ENCODE measurements at regions not wholly inside any gene's neighbourhood (a gene's known extent, or its start where the extent isn't known, plus 50 kb on each side); places are given as distances from the start of the nearest gene placed in this dataset.

DNA sequence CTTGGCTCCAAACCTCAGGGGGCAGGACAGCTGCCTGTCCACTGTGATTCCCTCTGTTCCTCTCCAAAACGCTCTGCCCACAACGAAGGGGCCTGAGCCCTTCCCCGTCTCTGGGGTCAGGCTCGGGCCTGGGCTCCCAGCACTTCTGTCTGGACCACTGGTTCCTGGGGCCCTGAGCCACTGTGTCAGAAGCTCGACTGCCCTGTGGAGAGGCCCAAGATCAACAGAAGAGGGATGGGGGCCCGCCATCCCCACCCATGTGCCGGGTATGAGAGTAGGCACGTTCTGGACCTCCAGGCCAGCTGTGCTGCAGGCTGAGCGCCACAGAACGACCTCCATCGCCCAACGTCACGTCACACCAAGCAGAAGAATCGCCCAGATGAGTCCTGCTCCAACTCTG, 119.9 kb upstream of the HS6ST1 start:
- no peak for TF ChIP-seq POLR2A (IDR thresholded peaks at IDR 0.05)
- TF ChIP-seq, protein P1, sequence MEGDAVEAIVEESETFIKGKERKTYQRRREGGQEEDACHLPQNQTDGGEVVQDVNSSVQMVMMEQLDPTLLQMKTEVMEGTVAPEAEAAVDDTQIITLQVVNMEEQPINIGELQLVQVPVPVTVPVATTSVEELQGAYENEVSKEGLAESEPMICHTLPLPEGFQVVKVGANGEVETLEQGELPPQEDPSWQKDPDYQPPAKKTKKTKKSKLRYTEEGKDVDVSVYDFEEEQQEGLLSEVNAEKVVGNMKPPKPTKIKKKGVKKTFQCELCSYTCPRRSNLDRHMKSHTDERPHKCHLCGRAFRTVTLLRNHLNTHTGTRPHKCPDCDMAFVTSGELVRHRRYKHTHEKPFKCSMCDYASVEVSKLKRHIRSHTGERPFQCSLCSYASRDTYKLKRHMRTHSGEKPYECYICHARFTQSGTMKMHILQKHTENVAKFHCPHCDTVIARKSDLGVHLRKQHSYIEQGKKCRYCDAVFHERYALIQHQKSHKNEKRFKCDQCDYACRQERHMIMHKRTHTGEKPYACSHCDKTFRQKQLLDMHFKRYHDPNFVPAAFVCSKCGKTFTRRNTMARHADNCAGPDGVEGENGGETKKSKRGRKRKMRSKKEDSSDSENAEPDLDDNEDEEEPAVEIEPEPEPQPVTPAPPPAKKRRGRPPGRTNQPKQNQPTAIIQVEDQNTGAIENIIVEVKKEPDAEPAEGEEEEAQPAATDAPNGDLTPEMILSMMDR (IDR thresholded peaks at IDR 0.05) = no peak
